ENCODE measurements at regions not wholly inside any gene's neighbourhood (a gene's known extent, or its start where the extent isn't known, plus 50 kb on each side); places are given as distances from the start of the nearest gene placed in this dataset.

DNA sequence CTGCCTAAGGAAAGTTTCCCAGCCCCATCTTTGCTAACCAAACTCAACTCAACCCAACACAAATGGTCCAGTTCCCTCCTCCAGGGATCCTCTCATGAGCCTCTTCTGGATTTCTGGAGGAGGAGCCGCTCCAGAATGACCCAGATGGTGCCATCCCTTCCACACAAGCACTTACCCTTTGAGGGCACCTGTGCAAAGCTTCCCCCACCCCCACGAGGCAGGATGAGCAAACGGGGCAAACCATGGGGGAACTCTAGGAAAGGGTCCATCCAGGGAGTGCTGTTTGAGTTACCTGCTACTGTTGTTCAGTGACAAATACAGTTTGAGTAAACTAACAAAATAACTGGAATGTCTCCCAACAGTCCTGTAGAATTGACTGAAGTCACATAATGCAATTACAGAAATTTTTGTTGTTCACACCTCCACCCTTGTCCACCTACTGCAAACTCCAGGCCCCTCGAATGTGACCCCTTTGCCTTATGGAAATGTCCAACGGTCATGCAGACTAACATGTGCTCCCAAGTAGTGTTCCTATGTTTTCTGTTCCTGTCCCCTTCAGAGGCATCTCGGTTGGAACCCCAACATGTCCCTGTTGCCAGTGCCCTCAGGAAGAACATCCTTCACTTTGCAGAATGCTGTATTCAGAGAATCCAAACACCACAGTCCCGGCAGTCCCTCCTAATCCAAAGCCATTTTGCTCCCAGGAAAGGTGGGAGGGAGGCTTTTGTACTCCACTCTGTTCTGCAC lies 160.1 kb downstream of the RRAGC start:
- 64 to 75% methylated on average over 6 of the region's 7 CpGs for WGBS, 2 donors (ENCODE audit: low coverage in 1 of 2)
- ATAC-seq = no peak

DNA sequence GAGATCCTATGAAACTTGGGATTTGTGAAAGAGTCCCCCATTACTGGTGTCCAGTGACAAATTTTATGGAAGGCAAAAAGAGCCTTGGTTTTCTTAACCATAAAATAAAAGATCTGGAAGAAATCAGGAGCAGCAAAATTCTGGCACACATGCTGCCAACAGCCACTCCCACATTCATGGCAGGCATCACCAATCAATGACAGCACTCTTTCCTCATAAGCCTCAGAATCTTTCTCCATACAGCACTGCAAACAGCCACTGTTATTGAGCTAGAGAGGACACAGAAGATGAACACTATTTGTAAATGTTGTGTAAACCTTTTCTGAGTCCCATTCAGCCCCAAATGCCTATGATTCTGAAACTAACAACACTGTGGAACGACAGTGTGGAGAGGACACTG lies 162.2 kb downstream of the RRAGC start:
- Histone ChIP-seq H3K4me1 (no peaks in the 10 kb centered on the region), H3K9me3 (peaks cover 0 to 34% (median 0%) of the 10 kb centered on the region in 3 donors), H3K27ac (no peak overlapping the region), H3K27me3 (peaks cover 25% of the 10 kb centered on the region), H3K4me3 (no peak overlapping the region), H3K36me3 (no peaks in the 10 kb centered on the region)
- 38% methylated on average over 1 of the region's 1 CpG; no CpG with 5 or more reads in 1 of the 2 donors for WGBS, 2 donors (ENCODE audit: low coverage in 1 of 2)
- no peak for ATAC-seq
- TF ChIP-seq POLR2A (IDR thresholded peaks at IDR 0.05) (no peak), EP300 (IDR thresholded peaks at IDR 0.05) (no peak), POLR2AphosphoS5 (IDR thresholded peaks at IDR 0.05) (no peak)
- TF ChIP-seq, protein P1, sequence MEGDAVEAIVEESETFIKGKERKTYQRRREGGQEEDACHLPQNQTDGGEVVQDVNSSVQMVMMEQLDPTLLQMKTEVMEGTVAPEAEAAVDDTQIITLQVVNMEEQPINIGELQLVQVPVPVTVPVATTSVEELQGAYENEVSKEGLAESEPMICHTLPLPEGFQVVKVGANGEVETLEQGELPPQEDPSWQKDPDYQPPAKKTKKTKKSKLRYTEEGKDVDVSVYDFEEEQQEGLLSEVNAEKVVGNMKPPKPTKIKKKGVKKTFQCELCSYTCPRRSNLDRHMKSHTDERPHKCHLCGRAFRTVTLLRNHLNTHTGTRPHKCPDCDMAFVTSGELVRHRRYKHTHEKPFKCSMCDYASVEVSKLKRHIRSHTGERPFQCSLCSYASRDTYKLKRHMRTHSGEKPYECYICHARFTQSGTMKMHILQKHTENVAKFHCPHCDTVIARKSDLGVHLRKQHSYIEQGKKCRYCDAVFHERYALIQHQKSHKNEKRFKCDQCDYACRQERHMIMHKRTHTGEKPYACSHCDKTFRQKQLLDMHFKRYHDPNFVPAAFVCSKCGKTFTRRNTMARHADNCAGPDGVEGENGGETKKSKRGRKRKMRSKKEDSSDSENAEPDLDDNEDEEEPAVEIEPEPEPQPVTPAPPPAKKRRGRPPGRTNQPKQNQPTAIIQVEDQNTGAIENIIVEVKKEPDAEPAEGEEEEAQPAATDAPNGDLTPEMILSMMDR (IDR thresholded peaks at IDR 0.05) = no peak

More for the DNA sequence above, 160.1 kb downstream of the RRAGC start:
- Histone ChIP-seq H3K27ac (no peak overlapping the region), H3K4me1 (no peaks in the 10 kb centered on the region), H3K36me3 (no peaks in the 10 kb centered on the region), H3K27me3 (peaks cover 36% of the 10 kb centered on the region), H3K9me3 (peaks cover 0 to 32% (median 0%) of the 10 kb centered on the region in 3 donors), H3K4me3 (no peak overlapping the region)
- no peak for TF ChIP-seq POLR2AphosphoS5 (IDR thresholded peaks at IDR 0.05)
- TF ChIP-seq EP300 (IDR thresholded peaks at IDR 0.05) = no peak
- TF ChIP-seq, protein P1 (IDR thresholded peaks at IDR 0.05) = no peak
- no peak for TF ChIP-seq POLR2A (IDR thresholded peaks at IDR 0.05)

GRCh38 chr1:38696371-38696770 lies 163.2 kb downstream of the RRAGC start:
- Histone ChIP-seq H3K4me3 (no peak overlapping the region), H3K4me1 (no peaks in the 10 kb centered on the region), H3K27ac (no peak overlapping the region), H3K36me3 (no peaks in the 10 kb centered on the region), H3K27me3 (peaks cover 16% of the 10 kb centered on the region), H3K9me3 (peaks cover 0 to 34% (median 0%) of the 10 kb centered on the region in 3 donors)
- ATAC-seq = no peak
- 90% methylated on average over 2 of the region's 2 CpGs; no CpG with 5 or more reads in 1 of the 2 donors for WGBS, 2 donors (ENCODE audit: low coverage in 1 of 2)
- TF ChIP-seq POLR2A (IDR thresholded peaks at IDR 0.05) (no peak), EP300 (IDR thresholded peaks at IDR 0.05) (no peak), POLR2AphosphoS5 (IDR thresholded peaks at IDR 0.05) (no peak)
- TF ChIP-seq, protein P1 (IDR thresholded peaks at IDR 0.05) = no peak

- H3K27ac ChIP-seq = no peak overlapping the region
- TF ChIP-seq, protein P1 (IDR thresholded peaks at IDR 0.05) = no peak
- TF ChIP-seq POLR2AphosphoS5 (IDR thresholded peaks at IDR 0.05) = no peak
- no peak for TF ChIP-seq EP300 (IDR thresholded peaks at IDR 0.05)
- TF ChIP-seq POLR2A (IDR thresholded peaks at IDR 0.05) = no peak
- no peaks in the 10 kb centered on the region for H3K4me1 ChIP-seq
- H3K9me3 ChIP-seq = peaks cover 0 to 20% (median 0%) of the 10 kb centered on the region in 3 donors
- ATAC-seq = no peak
- no peaks in the 10 kb centered on the region for H3K36me3 ChIP-seq
- peaks cover 7% of the 10 kb centered on the region for H3K27me3 ChIP-seq
- WGBS, 2 donors (ENCODE audit: low coverage in 1 of 2) = 50 to 67% methylated on average over 1 of the region's 1 CpG
- H3K4me3 ChIP-seq = no peak overlapping the region
Measured at GRCh38 chr1:38693759-38694158, 165.8 kb downstream of the RRAGC start.

DNA sequence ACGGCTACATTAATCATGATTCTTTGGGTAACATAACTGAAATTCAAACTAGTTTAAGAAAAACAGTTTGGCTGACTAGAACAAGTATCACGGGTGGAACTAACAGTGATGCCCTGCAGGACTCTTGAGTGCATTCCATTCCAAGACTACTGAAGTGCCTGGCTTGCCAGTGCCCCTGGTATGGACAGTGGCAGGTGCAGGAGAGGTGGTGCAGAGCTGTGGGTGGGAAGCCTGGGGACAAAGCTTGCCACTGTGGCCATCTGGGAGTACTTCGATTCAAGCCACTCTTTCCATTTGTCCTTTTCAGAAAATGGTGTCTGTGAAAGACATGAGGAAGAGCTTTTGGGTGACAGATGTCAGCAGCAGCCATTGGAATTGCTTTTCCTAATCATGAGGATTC lies 166.5 kb downstream of the RRAGC start:
- no peak for TF ChIP-seq POLR2AphosphoS5 (IDR thresholded peaks at IDR 0.05)
- TF ChIP-seq EP300 (IDR thresholded peaks at IDR 0.05) = no peak
- no peak for TF ChIP-seq POLR2A (IDR thresholded peaks at IDR 0.05)
- TF ChIP-seq, protein P1 (IDR thresholded peaks at IDR 0.05) = no peak
- Histone ChIP-seq H3K27ac (no peak overlapping the region), H3K27me3 (peaks cover 13% of the 10 kb centered on the region), H3K36me3 (no peaks in the 10 kb centered on the region), H3K4me3 (no peak overlapping the region), H3K4me1 (no peaks in the 10 kb centered on the region), H3K9me3 (peaks cover 0 to 16% (median 0%) of the 10 kb centered on the region in 3 donors)
- 59 to 88% methylated on average over 2 to 3 of the region's 3 CpGs for whole genome bisulfite sequencing, 2 donors (ENCODE audit: low coverage in 1 of 2)
- no peak for ATAC-seq
